ENCODE measurements at regions not wholly inside any gene's neighbourhood (a gene's known extent, or its start where the extent isn't known, plus 50 kb on each side); places are given as distances from the start of the nearest gene placed in this dataset.

DNA sequence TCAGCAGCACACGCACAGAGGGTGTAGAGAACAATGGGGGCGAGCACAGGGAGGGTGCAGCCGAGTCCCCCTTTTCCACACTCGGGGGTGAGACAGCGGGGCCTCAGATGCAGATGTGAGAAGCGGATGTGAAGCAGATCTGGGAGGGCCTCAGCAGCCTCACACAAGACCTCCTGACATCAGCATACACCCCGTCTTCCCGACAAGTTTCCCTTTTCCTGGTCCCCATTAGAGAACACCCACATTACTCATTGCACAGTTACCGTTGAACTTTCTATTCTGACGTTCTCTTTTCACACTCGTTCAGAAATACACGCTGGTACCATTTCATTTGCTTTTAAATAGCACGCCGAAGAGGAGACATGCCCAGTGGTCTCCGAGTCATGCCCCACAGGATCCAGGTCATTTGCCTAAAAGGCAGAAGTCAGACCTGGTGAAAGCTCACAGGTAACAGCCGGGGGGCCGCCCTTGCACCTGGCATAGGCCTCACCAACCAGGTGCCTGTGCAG is 129.5 kb upstream of the ID2 start:
- intact Hi-C loops (cut with micrococcal nuclease), result no loop called here
- H3K4me1 ChIP-seq (ENCODE audit: control insufficient read depth in 1 of 2, insufficient read depth in 2 of 2, low read length in 2 of 2), result no peaks in the 10 kb centered on the region
- DNase-seq (ENCODE audit: low read depth, low spot score), result no peak

More for the DNA sequence above, 129.5 kb upstream of the ID2 start:
- Histone ChIP-seq H3K4me2 (ENCODE audit: low read length) (no peak overlapping the region), H3K79me2 (ENCODE audit: insufficient read depth, low read length) (no peaks in the 10 kb centered on the region), H3K9me3 (ENCODE audit: control insufficient read depth in 1 of 2, insufficient read depth in 1 of 2, low read depth in 1 of 2, low read length in 2 of 2) (no peaks in the 10 kb centered on the region), H4K20me1 (ENCODE audit: insufficient read depth) (no peaks in the 10 kb centered on the region), H3K4me3 (replicated peaks in 1 of 2; ENCODE audit: low read depth in 1 of 2, low read length in 2 of 2) (no peak overlapping the region), H3K36me3 (ENCODE audit: control insufficient read depth in 1 of 2, insufficient read depth in 2 of 2, low read length in 2 of 2) (no peaks in the 10 kb centered on the region), H3K27me3 (ENCODE audit: insufficient read depth, low read length) (no peaks in the 10 kb centered on the region), H2AFZ (ENCODE audit: low read depth, low read length, poor library complexity, severe bottlenecking) (no peak overlapping the region), H3K27ac (ENCODE audit: low read depth, low read length) (no peak overlapping the region), H3K9ac (ENCODE audit: low read length) (no peak overlapping the region), H3K9me2 (ENCODE audit: insufficient read depth) (no peaks in the 10 kb centered on the region)
- RAD21 ChIA-PET (ENCODE audit: low non-redundant PET in 1 of 2, low total read pairs in 2 of 2, uncharacterized antibody in 2 of 2, unreplicated experiment in 2 of 2), result no interaction called here
- TF ChIP-seq POLR2AphosphoS5 (IDR thresholded peaks at IDR 0.05; ENCODE audit: low read depth, low read length), result no peak
- TF ChIP-seq, protein P1, sequence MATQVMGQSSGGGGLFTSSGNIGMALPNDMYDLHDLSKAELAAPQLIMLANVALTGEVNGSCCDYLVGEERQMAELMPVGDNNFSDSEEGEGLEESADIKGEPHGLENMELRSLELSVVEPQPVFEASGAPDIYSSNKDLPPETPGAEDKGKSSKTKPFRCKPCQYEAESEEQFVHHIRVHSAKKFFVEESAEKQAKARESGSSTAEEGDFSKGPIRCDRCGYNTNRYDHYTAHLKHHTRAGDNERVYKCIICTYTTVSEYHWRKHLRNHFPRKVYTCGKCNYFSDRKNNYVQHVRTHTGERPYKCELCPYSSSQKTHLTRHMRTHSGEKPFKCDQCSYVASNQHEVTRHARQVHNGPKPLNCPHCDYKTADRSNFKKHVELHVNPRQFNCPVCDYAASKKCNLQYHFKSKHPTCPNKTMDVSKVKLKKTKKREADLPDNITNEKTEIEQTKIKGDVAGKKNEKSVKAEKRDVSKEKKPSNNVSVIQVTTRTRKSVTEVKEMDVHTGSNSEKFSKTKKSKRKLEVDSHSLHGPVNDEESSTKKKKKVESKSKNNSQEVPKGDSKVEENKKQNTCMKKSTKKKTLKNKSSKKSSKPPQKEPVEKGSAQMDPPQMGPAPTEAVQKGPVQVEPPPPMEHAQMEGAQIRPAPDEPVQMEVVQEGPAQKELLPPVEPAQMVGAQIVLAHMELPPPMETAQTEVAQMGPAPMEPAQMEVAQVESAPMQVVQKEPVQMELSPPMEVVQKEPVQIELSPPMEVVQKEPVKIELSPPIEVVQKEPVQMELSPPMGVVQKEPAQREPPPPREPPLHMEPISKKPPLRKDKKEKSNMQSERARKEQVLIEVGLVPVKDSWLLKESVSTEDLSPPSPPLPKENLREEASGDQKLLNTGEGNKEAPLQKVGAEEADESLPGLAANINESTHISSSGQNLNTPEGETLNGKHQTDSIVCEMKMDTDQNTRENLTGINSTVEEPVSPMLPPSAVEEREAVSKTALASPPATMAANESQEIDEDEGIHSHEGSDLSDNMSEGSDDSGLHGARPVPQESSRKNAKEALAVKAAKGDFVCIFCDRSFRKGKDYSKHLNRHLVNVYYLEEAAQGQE (IDR thresholded peaks at IDR 0.05; ENCODE audit: low read depth), result no peak
- TF ChIP-seq ELF1 (IDR thresholded peaks at IDR 0.05; ENCODE audit: borderline replicate concordance, low read depth), result no peak
- TF ChIP-seq CBX3 (IDR thresholded peaks at IDR 0.05; ENCODE audit: low read depth), result no peak
- TF ChIP-seq, protein P2, sequence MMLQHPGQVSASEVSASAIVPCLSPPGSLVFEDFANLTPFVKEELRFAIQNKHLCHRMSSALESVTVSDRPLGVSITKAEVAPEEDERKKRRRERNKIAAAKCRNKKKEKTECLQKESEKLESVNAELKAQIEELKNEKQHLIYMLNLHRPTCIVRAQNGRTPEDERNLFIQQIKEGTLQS (IDR thresholded peaks at IDR 0.05), result no peak
- TF ChIP-seq MAX (IDR thresholded peaks at IDR 0.05), result no peak
- TF ChIP-seq EZH2 (IDR thresholded peaks at IDR 0.05), result no peak
- no peak for TF ChIP-seq SIN3A (IDR thresholded peaks at IDR 0.05; ENCODE audit: low read depth)
- TF ChIP-seq CTCF (IDR thresholded peaks at IDR 0.05 in 2 of 3, conservative IDR thresholded peaks at IDR 0.05 in 1 of 3; ENCODE audit: borderline replicate concordance in 1 of 3, insufficient read depth in 1 of 3, low read depth in 2 of 3, low read length in 2 of 3), result no peak
- no peak for TF ChIP-seq SRF (IDR thresholded peaks at IDR 0.05; ENCODE audit: low read depth)
- TF ChIP-seq EZH2phosphoT487 (IDR thresholded peaks at IDR 0.05; ENCODE audit: borderline replicate concordance), result no peak
- TF ChIP-seq ZBTB33 (IDR thresholded peaks at IDR 0.05; ENCODE audit: extremely low read depth, insufficient replicate concordance, low read length), result no peak
- BruUV-seq (replicated peaks), result no TSS peak
- POLR2A ChIA-PET, result no interaction called here
- ATAC-seq, result no peak
- CTCF ChIA-PET, result interaction anchor here (0.6 kb wide), 1 partner anchor 608 kb away, joined by 3 read pairs; no protein-coding TSS in a partner anchor
